GM13976 (cell line): ENCODE measurements at regions not wholly inside any gene's neighbourhood (a gene's known extent, or its start where the extent isn't known, plus 50 kb on each side); places are given as distances from the start of the nearest gene placed in this dataset.

Experiments used
- DNase-seq: peaks from one replicate; pipeline ENCODE4 v3.0.0; 2012; ENCODE audit warnings: low spot score
- CTCF ChIP-seq: IDR thresholded peaks from 2 replicates; pipeline ENCODE4 v1.5.1; 2012; ENCODE audit warnings: borderline replicate concordance, mild to moderate bottlenecking; ENCODE audit not compliant: insufficient read depth; ENCODE audit errors: extremely low read depth, missing control alignments, control extremely low read depth
- in situ Hi-C: fragments of 300-500 bp; cut with MboI; formaldehyde crosslinking; loops from one replicate; pipeline ENCODE4 v1.12.0; 2022; ENCODE audit warnings: low sequenced_read_pairs, mixed read lengths, inconsistent platforms; ENCODE audit not compliant: unreplicated experiment

- no peak for DNase-seq
- in situ Hi-C loops = no loop called here
- no peak for TF ChIP-seq CTCF
Measured at GRCh38 chr3:28134198-28134597, 107.2 kb upstream of the CMC1 start.

DNA sequence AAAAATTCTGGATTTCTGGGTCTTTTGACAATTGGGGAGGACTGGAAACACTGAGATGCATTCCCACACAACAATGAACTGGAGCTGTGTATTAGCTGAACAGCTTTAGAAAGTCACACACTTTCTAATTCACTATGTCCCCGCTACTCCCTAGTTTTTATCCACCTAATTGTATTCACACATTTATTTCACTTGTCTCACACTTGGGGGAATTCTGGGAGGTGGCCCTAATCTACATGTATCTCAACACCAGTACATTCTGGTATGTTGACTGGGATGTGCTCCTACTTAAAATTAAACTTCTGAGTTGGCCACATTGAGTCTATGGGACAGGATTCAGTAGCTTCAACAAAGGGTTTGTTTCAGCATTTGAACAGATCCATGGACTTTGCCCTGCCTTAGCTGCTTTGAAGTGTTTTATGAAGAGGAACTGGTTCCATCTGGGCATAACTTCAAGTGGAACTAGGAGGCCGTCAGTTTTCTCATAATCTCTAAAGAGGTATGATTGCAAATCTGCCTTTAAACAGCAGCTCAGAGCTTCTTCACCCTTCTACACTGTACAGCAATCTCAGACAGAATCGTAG is 106.5 kb upstream of the CMC1 start:
- no peak for DNase-seq
- in situ Hi-C loops = no loop called here
- no peak for TF ChIP-seq CTCF

- no peak for TF ChIP-seq CTCF
- DNase-seq = no peak
- in situ Hi-C loops = no loop called here
Measured at GRCh38 chr3:28136607-28137216, 104.7 kb upstream of the CMC1 start.

DNA sequence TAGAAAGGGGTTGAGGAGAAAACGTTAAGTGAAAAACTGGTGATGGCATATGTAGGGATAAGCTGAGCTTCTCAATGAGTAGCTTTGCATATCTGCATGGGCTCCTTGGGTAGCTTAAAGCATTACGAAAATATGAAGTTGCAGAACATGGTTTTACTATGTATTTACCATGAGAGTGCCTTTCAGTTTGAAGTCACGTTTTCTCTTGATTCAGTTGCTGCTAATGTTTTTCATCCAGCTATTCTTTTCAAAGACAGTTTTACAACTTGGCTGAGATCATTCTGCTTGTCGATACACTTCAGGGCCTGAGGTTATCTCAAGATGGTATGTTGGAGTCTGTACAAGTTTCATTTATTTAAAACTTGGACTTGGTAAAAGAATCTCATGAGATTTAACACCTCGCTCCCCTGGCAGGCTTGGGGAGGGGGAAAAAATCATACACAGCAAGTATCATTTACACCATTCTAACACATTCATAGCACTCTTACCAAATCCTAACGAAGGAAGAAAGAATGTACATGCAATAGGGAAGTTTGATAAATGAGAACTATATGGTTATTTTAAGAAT is 103.3 kb upstream of the CMC1 start:
- TF ChIP-seq CTCF = no peak
- in situ Hi-C loops = no loop called here
- no peak for DNase-seq

DNA sequence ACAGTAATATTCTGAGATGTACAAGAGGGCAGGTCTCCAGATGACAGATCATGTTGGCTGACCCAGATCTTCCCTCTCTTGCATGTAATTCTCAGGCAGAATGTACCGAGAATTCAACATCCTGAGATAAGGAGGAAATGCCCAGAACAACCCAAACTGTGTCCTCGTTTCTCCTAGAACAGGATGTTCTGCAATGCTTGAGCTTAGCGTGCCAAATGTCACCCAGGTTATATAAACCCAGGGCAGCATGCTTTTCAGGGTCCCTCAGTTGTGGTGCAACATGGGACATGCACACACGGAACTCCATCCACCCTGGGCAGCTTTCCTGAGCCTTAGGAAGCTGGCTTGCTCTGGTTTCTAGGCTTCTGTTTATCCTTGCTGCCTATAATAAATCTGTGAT is 102.1 kb upstream of the CMC1 start:
- DNase-seq = no peak
- in situ Hi-C loops = no loop called here
- no peak for TF ChIP-seq CTCF

DNA sequence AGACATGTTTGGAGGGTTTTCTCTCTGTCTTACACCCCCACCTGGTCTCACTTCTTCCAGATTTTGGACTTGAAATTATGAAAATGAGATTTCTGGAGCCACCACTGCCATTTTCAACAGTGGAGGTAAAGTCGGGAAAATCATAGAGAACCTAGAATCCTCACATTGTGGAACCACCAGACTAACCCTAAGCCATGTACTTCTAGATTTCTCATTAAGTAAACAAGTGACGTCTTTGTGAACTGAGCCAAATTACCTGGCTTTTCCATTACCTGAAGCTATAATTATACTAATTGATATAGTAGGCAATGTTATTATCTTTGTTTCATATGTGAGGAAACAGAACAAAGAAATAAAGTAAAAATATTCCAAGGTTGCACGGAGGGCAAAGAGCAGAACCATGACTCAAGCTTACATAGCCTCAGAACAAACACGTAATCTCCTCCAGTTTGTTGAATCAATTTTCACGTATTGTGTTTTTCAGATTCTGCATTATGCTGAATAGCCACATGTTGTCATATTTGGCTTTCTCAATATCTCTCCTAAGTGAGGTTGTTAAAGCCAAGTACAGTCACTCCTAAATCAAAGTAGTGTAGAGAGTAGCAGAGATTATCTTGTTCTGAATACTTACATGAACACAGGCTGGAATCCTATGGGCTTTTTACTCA is 101.3 kb upstream of the CMC1 start:
- TF ChIP-seq CTCF = no peak
- no peak for DNase-seq
- in situ Hi-C loops = no loop called here

DNA sequence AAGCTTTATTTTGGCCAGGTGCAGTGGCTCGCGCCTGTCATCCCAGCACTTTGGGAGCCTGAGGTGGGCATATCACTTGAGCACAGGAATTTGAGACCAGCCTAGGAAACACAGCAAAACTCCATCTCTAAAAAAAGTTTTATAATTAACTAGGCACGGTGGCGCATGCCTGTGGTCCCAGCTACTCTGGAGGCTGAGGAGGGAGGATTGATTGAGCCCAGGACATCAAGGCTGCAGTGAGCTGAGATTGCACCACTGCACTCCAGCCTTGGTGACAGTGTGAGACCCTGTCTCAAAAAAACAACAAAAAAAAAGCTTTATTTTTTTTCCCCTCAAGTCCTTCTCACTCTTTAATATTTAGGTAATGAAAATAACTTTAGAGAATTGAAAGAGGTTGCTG is 100.8 kb upstream of the CMC1 start:
- no peak for TF ChIP-seq CTCF
- no peak for DNase-seq
- in situ Hi-C loops = no loop called here
